Body of pancreas (tissue), 4 donors: ENCODE measurements at regions not wholly inside any gene's neighbourhood (a gene's known extent, or its start where the extent isn't known, plus 50 kb on each side); places are given as distances from the start of the nearest gene placed in this dataset.

ENCODE experiments used
- POLR2A ChIP-seq, 3 donors: fragments of 450-650 bp; IDR thresholded peaks; one replicate each; pipeline ENCODE4 v1.6.1; 2016; ENCODE audit warnings: antibody characterized with exemption in 3 of 3, mild to moderate bottlenecking in 2 of 3
- TF ChIP-seq, protein P1 (sequence below), 7 experiments: fragments of 450-650 bp in 4 of 7; fragments of 200-600 bp in 3 of 7; sonication (generic) in 3 of 7; IDR thresholded peaks; one replicate each; pipeline ENCODE4 v1.5.1; 2016 to 2019; ENCODE audit warnings: antibody characterized with exemption in 7 of 7

DNA sequence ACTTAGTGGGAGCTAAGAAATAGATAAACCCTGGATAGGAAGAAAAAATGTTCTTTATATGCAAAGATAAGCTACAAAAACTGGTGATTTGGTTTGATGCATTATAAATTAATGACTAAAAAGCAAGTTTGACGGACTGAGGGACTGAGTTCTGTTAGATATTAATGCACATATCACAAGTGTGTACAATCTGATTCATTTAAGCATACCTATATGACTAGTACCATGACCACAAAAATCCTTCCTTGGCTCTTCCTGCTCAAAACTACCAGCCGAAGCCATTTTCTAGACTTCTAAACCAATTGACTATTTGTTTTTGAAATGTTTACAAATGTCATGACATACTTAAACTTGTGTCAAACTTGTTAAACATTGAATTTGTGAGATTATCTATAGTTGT is 374.5 kb upstream of the MON1B start:
- TF ChIP-seq, protein P1, sequence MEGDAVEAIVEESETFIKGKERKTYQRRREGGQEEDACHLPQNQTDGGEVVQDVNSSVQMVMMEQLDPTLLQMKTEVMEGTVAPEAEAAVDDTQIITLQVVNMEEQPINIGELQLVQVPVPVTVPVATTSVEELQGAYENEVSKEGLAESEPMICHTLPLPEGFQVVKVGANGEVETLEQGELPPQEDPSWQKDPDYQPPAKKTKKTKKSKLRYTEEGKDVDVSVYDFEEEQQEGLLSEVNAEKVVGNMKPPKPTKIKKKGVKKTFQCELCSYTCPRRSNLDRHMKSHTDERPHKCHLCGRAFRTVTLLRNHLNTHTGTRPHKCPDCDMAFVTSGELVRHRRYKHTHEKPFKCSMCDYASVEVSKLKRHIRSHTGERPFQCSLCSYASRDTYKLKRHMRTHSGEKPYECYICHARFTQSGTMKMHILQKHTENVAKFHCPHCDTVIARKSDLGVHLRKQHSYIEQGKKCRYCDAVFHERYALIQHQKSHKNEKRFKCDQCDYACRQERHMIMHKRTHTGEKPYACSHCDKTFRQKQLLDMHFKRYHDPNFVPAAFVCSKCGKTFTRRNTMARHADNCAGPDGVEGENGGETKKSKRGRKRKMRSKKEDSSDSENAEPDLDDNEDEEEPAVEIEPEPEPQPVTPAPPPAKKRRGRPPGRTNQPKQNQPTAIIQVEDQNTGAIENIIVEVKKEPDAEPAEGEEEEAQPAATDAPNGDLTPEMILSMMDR (IDR thresholded peaks at IDR 0.05) = no peak
- TF ChIP-seq POLR2A (IDR thresholded peaks at IDR 0.05) = no peak
